Right lobe of liver (tissue), 4 donors: ENCODE measurements at regions not wholly inside any gene's neighbourhood (a gene's known extent, or its start where the extent isn't known, plus 50 kb on each side); places are given as distances from the start of the nearest gene placed in this dataset.

ENCODE experiments used
- CTCF ChIP-seq, 4 donors: fragments of 200-600 bp in 3 of 4; fragments of 450-650 bp in 1 of 4; IDR thresholded peaks; one replicate each; pipeline versions ENCODE4 v1.5.1 to v1.8.0; 2016 to 2022; ENCODE audit warnings: antibody characterized with exemption in 4 of 4, mild to moderate bottlenecking in 2 of 4
- POLR2A ChIP-seq: fragments of 450-650 bp; IDR thresholded peaks from one replicate; pipeline ENCODE4 v1.6.1; 2017; ENCODE audit warnings: antibody characterized with exemption, mild to moderate bottlenecking
- donor health status: DM: no; HTN: no; CAD: no.
- donor health status: DM: no; HTN: no; CAD: no.
- donor health status: DM: no; HTN: yes; CAD: no.

- TF ChIP-seq CTCF (IDR thresholded peaks at IDR 0.05) (no peak), POLR2A (no peak)
Measured at GRCh38 chr13:23025864-23026608, 154.7 kb upstream of the SGCG start.
